GM12892 (cell line): ENCODE measurements at regions not wholly inside any gene's neighbourhood (a gene's known extent, or its start where the extent isn't known, plus 50 kb on each side); places are given as distances from the start of the nearest gene placed in this dataset.

Source experiments
- POLR2A ChIP-seq: IDR thresholded peaks from 2 replicates; pipeline ENCODE4 v1.6.1; 2011; ENCODE audit warnings: low read depth, low read length, control low read depth
- POLR2AphosphoS5 ChIP-seq: IDR thresholded peaks from 2 replicates; pipeline ENCODE4 v1.6.1; 2011; ENCODE audit warnings: low read depth, low read length, control low read depth

GRCh38 chr3:124147429-124147828, 155.5 kb upstream of the ROPN1 start:
- TF ChIP-seq POLR2A, result no peak
- no peak for TF ChIP-seq POLR2AphosphoS5
